ENCODE measurements at regions not wholly inside any gene's neighbourhood (a gene's known extent, or its start where the extent isn't known, plus 50 kb on each side); places are given as distances from the start of the nearest gene placed in this dataset.
A peak's percentile ranks its signal among the peaks of the same experiment; 100 is the strongest.
"Not testable (repeated sequence)": the region's sequence is repeated elsewhere in the genome, so short reads cannot be mapped to it uniquely, and the experiment has no call there.

DNA sequence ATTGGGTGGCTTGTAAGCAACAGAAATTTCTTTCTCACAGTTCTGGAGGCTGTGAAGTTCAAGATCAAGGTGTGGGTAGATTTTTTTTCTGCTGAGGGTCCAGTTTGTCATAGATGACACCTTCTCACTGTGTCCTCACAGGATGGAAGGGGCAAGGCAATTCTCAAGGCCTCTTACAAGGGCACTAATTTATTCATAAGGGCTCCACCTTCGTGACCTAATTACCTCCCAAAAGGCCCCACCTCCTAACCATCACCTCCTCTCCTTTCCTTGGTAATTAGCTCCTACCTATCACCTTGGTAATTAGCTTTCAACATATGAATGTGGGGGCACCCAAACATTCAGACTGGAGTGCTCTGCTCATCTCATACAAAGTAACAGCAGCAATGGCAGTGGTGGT is 92.3 kb upstream of the CD44 start:
- DNase-seq: no peak

DNA sequence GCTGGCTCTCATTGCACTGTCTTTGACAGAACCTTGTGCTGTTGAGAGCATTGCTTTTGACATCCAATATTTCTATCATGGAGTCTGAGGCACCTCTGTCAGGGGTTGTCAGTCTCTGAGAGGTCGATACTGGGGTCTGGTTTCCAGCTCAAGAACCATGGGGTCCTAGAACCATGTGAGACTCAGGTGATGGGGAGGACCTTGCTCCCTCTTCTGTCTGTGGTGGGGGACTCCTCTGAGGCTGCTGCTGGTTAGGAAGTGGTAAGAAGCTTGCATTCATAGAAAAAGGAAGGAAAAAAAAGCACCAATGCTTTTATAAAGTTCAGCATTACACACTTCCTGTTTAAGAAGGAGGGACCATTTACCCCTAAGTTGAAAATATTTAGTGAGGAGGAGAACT is 91.8 kb upstream of the CD44 start:
- peak; percentile 21 to 70 (median 39) for DNase-seq

DNA sequence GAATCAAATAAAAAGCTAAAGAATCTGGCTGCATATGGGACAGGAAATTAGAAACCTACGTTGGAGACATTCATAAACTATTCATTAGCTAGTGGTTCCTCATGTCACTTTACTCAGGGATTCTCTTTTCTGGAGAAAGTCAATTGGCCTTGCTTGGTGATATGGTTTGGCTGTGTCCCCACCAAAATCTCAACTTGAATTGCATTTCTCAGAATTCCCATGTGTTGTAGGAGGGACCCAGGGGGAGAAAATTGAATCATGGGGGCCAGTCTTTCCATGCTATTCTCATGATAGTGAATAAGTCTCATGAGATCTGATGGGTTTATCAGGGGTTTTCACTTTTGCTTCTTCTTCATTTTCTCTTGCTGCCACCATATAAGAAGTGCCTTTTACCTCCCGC is 91.2 kb upstream of the CD44 start:
- DNase-seq: no peak

DNA sequence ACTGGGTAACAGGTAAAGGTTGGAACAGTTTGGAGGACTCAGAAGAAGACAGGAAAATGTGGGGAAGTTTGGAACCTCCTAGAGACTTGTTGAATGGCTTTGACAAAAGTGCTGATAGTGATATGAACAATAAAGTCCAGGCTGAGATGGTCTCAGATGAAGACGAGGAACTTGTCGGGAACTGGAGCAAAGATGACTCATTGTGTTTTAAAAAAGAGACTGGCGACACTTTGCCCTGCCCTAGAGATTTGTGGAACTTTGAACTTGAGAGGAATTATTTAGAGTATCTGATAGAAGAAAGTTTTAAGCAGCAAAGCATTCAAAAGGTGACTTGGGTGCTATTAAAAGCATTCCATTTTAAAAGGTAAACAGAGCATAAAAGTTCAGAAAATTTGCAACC is 90.6 kb upstream of the CD44 start:
- DNase-seq: not testable (repeated sequence)

DNA sequence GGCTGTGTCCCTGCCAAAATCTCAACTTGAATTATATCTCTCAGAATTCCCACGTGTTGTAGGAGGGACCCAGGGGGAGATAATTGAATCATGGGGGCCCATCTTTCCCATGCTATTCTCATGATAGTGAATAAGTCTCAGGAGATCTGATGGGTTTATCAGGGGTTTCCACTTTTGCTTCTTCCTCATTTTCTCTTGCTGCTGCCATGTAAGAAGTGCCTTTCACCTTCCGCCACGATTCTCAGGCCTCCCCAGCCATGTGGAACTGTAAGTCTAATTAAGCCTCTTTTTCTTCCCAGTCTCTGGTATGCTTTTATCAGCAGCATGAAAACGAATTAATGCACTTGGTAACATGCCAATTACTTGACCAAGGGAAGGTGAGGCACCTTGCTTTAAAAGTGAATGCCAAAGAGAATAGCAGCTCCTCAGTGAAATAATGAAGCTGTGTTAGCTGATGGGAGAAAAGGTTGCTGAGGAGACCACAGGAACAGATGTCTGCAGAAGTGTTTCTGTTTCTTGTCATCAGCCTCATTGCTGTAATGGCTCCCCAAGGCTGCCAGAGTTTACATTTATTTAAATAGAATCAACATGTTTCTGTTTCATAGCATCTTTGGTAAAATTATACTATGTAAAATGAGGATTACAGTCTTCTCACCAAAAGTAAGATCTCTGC is 89.0 kb upstream of the CD44 start:
- no peak for DNase-seq

DNA sequence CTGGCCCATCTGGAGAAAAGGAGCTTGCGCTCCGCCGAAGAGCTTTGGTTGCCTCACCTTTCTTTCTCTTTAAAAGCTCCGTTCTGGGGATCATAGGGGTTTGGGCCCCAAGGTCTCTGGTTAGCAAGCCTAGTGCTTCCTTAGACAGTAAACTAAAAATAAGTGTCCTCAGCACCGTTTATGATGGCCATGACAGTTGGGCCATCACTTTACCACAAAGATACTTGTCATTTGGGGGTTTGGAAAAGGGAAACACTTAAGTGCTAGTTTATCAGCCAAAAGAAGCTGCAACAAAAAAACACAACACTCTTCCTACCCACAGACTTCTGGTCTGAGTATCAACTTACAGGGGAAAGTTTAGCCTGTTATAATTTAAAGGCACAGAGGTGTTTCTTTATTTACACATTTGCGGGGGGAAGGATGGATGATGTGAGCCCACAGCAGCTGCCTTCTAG is 88.4 kb upstream of the CD44 start:
- no peak for DNase-seq

DNA sequence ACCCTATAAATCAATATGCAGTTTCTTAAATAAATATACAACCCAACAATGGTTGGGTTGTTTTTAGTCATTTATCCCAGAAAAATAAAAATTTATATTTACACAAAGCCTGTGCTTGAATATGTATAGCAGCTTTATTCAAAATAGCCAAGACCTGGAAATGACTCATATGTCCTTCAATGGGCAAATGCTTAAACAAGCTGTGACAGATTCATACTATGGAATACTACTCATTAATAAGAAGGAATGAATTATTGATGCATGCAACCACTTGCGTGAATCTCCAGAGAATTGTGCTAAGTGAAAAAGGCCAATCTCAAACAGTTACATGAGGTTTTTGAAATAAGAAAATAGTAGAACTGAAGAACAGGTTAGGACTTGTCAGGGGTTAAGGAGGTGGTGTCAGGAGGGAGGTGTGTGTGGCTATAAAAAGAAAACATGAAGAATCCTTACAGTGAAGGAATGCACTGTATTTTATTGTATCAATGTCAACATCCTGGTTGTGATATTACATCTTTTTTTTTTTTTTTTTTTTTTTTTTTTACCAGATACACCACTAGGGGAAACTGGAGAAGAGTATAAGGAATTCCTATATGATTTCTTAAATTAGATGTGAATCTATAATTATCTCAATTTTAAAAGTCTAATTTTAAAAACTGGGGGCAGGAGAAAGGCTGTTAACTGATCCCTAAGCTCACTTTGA is 82.4 kb upstream of the CD44 start:
- DNase-seq: no peak

DNA sequence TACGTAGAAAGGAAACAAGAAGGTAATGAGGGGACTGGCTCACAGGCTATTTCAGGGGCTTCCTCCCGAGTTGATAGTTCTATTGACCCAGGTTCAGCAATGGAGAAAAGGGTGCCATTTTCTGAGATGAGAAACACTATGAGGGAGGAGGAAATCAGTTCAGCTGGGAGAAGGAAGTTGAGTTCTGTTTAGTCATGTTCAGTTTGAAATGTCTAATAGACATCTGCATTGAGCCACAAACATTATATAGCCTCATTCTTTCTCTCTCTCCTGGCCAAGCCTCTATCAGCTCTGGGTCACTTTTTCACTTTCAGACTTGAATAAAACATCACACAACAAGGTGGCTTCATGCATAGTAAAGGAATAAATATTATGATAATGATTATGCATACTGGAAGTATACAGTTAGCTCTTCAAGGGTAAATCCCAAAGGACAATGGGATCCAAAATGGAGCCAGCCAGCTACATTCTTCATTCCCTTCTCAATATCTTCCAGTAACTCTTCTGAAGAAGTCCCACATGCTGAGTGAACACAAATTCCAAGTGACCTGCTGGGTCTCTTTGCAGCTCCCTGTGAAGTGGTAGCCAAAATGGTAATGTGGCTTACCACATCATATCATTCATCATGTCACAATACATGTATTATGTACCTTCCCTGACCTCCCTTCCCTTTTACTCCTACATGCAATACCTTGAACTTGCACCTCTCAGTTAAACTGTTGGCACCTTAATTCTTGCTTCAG is 80.9 kb upstream of the CD44 start:
- DNase-seq: no peak

DNA sequence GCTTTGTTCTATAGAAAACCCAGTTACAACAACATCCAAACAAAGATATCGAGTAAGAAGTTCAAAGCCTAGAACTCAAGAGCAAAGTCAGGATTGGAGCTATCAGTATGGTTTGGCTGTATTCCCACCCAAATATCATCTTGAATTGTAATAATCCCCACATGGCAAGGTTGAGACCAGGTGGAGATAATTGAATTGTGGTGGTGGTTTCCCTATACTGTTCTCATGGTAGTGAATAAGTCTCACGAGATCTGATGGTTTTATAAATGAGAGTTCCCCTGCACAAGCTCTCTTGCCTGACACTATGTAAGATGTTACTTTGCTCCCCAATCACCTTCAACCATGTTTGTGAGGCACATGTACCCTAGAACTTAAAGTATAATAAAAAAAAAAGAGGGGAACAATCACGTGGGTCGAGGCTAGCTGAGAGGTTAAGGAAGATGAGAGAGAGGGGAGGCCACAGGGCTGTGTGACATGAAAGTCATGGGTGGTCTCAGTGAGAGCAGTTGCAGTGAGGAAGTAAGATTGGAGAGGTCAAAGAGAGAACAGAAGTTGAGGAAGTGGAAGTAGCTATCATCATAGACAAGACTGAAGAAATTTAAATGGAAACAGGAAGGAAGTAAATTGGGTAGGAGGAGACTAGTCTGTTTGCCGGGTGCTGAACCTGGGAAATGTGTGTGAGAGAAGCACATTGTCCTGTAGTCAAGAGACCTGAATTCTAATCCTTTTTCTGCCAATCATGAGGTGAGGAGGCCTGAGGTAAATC is 80.1 kb upstream of the CD44 start:
- no peak for DNase-seq

DNA sequence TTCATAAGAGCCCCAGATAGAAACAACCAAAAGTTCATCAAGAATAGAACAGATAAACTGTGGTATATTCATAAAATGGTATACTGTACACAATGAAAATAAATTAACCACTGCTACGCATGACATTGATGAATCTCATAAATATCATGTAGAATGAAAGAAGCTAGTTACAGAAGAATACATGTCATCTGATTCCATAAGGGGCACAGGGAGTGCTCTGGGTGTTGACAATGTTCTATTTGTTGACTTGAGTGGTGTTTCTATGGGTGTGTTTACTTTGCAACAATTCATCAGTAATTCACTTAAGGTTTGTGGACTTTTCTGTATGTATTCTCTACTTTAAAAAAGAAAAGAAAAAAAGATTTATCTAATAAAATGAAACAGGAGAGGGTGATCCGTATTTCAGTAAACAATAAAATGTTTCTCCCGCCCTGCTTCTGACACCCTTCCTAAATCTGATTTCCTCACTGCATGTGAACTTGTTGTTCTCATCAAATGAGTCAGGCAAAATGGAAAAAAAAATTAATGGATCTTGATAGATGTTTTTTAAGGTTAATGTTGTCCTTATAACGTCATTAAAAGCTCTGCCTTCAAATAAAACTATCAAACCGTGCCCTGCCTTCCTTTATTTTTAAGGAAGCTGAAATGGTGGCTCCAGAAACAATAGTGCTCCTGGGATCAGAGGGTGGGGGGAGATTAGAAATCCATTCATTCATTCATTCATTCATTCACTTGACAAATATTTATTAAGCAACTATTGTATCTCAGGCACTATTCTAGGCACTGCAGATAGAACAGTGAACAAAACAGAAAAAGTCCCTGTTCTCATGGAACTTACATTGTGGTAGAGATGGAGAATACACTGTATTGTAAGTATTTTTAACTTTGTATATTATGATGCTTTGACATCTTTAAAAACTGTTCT is 77.2 kb upstream of the CD44 start:
- DNase-seq: no peak

DNA sequence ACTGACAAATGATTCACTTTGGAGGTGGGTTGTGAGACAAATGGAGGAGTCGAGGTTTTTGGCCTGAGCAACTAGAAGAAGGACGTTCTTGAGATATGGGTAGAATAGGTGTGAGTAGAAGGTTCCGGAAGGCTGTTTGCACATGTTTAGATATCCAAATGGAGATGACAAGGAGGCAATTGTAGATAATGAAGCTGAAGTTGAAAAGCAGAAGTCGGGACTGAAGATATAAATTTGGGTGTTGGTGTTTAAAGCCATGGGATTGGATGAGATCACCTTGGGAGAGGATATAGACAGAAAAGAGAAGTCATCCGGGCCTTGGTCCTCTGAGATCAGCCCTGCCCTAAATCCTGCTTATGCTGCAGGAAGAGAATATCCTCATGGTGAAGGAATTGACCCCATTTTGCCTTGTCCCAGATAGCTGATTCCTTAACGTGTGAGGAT is 75.5 kb upstream of the CD44 start:
- DNase-seq: no peak

DNA sequence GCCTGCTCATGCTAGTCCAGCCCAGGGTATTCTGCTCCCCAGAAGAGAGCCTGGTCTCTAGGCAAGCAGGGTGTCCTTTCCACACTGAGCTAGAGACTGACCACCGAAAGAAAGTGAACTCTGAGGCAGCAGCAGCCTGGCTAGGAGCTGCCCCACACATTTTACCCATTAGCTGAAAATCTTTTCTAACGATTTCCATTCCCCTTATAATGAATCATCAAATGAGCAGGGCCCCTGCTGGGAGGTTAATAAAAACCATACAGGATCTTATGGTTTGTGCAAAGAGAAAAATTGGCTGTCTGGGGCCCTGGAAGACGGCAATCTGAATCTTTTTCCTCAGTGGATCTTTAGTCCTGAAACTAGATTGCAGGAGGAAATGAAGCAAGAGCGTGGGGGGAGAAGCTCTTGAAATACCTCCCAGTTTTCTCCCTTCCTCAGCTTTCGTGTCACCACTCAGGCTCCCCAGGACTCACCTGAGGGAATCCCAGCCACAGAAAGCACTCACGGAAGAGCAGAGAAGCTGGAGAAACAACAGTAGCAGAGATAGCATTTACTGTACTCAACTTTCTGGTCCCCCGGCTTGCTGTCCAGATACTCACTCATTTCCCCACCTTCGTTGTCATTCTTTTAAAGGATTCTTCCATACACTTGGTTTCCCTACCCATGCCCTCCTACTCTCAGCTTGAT is 74.7 kb upstream of the CD44 start:
- DNase-seq: no peak

DNA sequence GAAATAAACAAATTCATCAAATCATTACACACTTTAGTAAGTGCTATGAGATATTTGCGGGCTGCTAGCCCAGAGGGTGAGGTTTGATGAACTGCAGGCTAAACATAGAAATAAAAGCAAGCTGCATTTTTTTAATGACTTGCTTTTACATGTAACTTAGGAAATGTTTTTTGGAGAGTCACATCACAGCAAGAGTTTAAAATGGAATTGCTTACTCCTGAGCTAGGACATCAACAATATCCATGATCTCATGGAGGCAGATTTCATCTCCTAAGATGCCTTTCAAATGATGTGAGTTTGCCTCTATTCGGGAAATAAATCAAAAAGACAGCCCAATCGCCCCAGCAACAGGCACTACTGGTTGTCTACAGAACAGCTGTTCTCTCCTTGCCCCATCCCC is 73.4 kb upstream of the CD44 start:
- no peak for DNase-seq

DNA sequence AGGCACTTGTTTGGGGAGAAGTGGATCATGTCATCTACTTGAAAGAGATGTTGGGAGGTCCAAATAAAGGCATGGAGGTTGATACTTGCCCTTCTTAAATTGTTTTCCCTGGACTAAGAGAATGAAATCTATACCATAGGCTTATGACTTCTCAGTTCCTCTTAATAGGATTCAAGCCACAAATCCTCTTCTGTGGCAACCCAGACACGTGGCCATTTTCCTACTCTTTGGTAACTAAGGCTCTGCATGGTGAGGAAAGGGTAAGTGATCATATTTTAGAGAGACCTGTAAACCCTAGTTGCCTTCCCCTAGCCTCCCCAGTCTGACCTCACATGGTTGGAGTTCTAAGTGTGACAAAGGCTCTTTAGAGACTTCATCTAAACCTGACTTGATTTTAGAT is 72.9 kb upstream of the CD44 start:
- no peak for DNase-seq

DNA sequence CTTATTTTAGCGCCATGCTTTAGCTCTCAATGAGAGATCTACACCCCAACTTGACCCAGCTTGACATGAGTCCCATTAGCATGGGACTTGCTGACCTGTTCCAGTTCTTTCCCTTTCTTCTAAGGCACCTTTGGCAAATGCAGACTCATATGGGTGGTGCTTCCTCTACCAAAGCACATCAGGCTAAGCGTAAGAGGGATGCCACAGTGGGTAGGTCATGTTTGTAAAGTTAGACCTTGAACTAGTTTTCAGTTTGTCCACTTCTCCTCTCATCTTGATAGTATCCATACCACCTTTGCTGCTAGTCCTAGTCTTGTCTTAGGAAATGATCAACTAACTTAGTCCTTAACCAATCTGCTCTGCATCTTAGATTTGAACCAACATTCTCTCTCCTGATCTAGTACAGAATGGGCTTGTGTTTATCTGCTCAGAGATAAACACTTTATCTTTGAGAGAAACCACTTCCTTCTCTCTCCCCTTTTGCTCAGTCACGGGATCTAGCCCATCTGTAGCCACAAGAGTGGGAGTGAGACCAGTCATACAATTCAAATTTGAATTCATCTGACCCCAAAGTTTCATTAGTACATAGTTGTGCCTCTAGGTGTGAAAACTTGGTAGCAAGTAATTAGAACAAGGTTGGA is 72.1 kb upstream of the CD44 start:
- DNase-seq: peak in 1 of 5 donors; percentile 63

DNA sequence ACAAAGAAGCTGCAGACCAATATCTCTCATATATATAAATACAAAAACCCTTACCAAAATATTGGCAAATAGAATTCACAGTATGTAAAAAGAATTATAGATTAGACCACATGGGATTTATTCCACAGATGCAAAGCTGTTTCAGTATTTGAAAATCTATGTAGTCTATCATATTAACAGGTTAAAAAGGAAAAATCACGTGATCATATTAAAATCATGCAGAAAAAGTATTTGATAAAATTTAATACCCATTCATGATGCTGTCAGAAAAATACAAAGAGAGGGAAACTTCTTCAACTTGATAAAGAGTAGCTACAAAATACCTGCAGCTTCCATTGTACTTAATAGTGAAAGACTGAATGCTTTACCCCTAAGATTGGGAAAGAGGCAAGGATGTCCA is 67.2 kb upstream of the CD44 start:
- no peak for DNase-seq

DNA sequence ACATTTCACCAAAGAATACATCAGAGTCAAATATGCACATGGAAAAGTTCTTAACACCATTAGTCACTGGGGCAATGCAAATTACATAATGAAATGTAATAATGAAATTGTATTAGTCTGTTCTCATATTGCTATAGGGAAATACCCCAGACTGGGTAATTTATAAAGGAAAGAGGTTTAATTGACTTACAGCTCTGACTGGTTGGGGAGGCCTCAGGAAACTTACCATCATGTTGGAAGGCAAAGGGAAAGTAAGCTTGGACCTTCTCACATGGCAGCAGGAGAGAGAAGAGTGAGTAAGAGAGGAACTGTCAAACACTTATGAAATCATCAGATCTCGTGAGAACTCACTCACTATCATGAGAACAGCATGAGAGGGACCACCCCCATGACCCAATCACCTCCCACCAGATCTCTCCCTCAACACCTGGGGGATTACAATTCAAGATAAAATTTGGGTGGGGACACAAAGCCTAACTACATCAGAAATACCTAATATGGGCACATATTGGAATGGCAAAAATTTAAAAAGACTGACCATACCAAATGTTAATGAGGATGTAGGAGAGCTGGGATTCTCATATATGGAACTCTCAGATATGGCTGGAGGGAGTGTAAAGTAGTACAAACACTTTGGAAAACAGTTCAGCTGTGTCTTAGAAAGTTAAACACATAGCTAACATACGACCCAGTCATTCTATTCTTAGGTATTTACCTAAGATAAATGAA is 65.1 kb upstream of the CD44 start:
- no peak for DNase-seq

DNA sequence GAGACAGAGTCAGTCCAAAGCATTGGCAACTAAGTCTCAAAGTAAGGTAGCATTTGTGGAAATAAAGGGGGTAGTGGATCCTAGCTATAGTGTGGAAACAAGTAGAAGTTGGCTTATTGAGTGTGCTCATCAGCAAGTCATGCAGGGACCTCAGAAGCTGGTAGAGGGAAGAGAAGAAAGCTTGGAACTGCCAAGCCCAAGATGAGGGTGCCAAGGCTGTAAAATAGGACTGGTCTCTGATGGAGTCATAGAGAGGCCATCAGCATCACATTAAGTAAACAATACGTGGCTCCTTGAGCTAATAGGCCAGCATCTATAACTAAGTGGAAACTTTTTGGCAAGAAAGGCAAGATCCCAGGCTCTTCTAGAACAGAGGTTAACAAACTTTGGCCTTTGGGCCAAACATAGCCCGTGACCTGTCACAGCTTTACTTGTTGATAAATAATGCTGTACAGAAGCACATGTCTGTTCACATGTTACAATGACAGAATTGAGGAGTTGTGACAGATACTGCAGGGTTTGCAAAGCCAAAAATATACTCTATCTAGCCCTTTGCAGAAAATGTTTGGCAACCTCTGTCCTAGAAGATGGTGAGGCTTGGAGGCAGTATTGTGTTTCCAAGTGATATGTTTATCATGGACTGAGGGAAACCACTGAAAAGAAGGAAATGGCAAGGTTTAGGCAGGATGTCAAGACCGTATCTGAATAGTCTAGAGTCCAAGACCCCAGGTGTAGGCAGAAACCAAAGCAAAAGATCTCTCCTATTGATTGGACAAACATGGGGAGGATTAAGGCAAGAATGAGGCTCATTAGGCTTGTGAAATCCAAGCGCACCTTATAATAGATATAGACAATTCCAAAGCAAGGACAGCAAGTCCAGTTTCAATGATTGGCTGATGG is 62.5 kb upstream of the CD44 start:
- no peak for DNase-seq

Data from T-helper 1 cell (primary cell).